ENCODE measurements at regions not wholly inside any gene's neighbourhood (a gene's known extent, or its start where the extent isn't known, plus 50 kb on each side); places are given as distances from the start of the nearest gene placed in this dataset.

- intact Hi-C loops (cut with micrococcal nuclease): no loop called here
- no peak overlapping the region for H3K14ac ChIP-seq (replicated peaks; ENCODE audit: low read depth, low read length)
- H3K18ac ChIP-seq (ENCODE audit: low read depth, low read length): no peak overlapping the region
- ChIA-PET CTCF (no interaction called here), POLR2A (ENCODE audit: unreplicated experiment) (no interaction called here)
- no peak overlapping the region for H2BK120ac ChIP-seq (ENCODE audit: low read depth, low read length)
- no peaks in the 10 kb centered on the region for H3K9me1 ChIP-seq (ENCODE audit: insufficient read depth, low read length)
- TF ChIP-seq MXI1 (IDR thresholded peaks at IDR 0.05; ENCODE audit: borderline replicate concordance, low read depth, low read length) (no peak), CHD1 (IDR thresholded peaks at IDR 0.05; ENCODE audit: low read depth, low read length) (no peak)
- H4K20me1 ChIP-seq (ENCODE audit: insufficient read depth, low read length): no peaks in the 10 kb centered on the region
- WGBS, 2 experiments (ENCODE audit: extremely low coverage in 2 of 2, insufficient read length in 1 of 2): no CpG with 5 or more reads among the region's 9 CpGs
- H2BK15ac ChIP-seq (ENCODE audit: low read depth, low read length): no peak overlapping the region
- H2AK9ac ChIP-seq (replicated peaks; ENCODE audit: low read depth, low read length, poor library complexity): no peak overlapping the region
- H4K5ac ChIP-seq (ENCODE audit: low read depth, low read length): no peak overlapping the region
- no peaks in the 10 kb centered on the region for H3K4me1 ChIP-seq (ENCODE audit: control insufficient read depth, insufficient read depth, low read length)
- no peak overlapping the region for H3K27ac ChIP-seq (ENCODE audit: insufficient read depth, low read length)
- H3K9ac ChIP-seq (ENCODE audit: low read depth, low read length): no peak overlapping the region
- peaks cover 40% of the 10 kb centered on the region for H3K9me3 ChIP-seq (ENCODE audit: control insufficient read depth, insufficient read depth, low read length)
- ATAC-seq (ENCODE audit: low read depth): no peak
- dilution Hi-C loops (cut with HindIII; ENCODE audit: low sequenced_read_pairs, unreplicated experiment): no loop called here
- no TSS peak for BruUV-seq (replicated peaks)
- H3K23ac ChIP-seq (ENCODE audit: low read depth, low read length): no peak overlapping the region
- no peak overlapping the region for H2BK5ac ChIP-seq (ENCODE audit: low read depth, low read length, poor library complexity, severe bottlenecking)
- no peak overlapping the region for H3K4me2 ChIP-seq (ENCODE audit: low read depth, low read length)
- in situ Hi-C loops (cut with MboI; ENCODE audit: low sequenced_read_pairs): no loop called here
- no peak overlapping the region for H2AFZ ChIP-seq (replicated peaks; ENCODE audit: low read length, poor library complexity)
- no peak overlapping the region for H2BK20ac ChIP-seq (ENCODE audit: low read depth, low read length)
- H3K36me3 ChIP-seq (ENCODE audit: control insufficient read depth, insufficient read depth, low read length): no peaks in the 10 kb centered on the region
- H3K79me1 ChIP-seq (ENCODE audit: low read depth in 1 of 2, low read length in 2 of 2): no peaks in the 10 kb centered on the region
- no peak for DNase-seq
- H3K27me3 ChIP-seq (ENCODE audit: control insufficient read depth, insufficient read depth, low read length): no peaks in the 10 kb centered on the region
- no peak overlapping the region for H3K56ac ChIP-seq (ENCODE audit: extremely low read depth, insufficient read depth, low read length)
- no peak overlapping the region for H4K91ac ChIP-seq (ENCODE audit: insufficient read depth, low read depth, low read length)
- H2AK5ac ChIP-seq (ENCODE audit: low read depth, low read length): no peak overlapping the region
- H3K4me3 ChIP-seq (ENCODE audit: insufficient read depth, low read depth, low read length): no peak overlapping the region
- H4K8ac ChIP-seq (ENCODE audit: low read depth in 2 of 2, low read length in 2 of 2): no peak overlapping the region
- H3K4ac ChIP-seq (ENCODE audit: low read depth, low read length): no peak overlapping the region
Measured at GRCh38 chr14:98819132-98819866, 452.7 kb downstream of the BCL11B start.

All from IMR-90 (cell line).